ENCODE measurements at regions not wholly inside any gene's neighbourhood (a gene's known extent, or its start where the extent isn't known, plus 50 kb on each side); places are given as distances from the start of the nearest gene placed in this dataset.

DNA sequence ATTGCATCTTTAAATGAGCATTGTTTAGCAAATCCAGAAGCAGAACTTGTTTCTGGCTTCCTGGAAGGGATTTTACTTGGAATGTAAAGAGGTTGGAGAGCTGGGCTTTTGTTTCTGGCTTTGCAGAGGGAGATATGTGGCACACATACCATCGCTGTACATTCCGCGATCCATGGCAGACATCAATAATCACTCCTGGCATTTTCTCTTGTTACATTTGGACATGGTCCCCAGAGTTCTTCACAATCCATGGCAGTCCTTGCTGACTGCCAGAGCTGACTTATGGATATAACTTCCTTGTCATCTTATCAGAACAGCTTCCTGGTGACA is 445.6 kb upstream of the SPRED2 start:
- in situ Hi-C loops (cut with MboI; ENCODE audit: low sequenced_read_pairs in 4 of 4), result no loop called here
- no peak overlapping the region for H3K27ac ChIP-seq

GRCh38 chr2:65877331-65878010 is 445.1 kb upstream of the SPRED2 start:
- H3K4me1 ChIP-seq, result no peaks in the 10 kb centered on the region
- no peaks in the 10 kb centered on the region for H3K9me3 ChIP-seq
- DNase-seq, result no peak
- H3K4me3 ChIP-seq, result no peak overlapping the region
- in situ Hi-C loops (cut with MboI; ENCODE audit: low sequenced_read_pairs in 4 of 4) (no loop called here), intact Hi-C loops (cut with DNase I; ENCODE audit: low total_unique reads) (no loop called here)
- no peaks in the 10 kb centered on the region for H3K27me3 ChIP-seq
- no peak for TF ChIP-seq CTCF (IDR thresholded peaks at IDR 0.05 in 4 of 5, conservative IDR thresholded peaks at IDR 0.05 in 1 of 5)
- TF ChIP-seq POLR2A (IDR thresholded peaks at IDR 0.05), result no peak
- ATAC-seq, result no peak
- no peak overlapping the region for H3K27ac ChIP-seq
- no peaks in the 10 kb centered on the region for H3K36me3 ChIP-seq

More for the DNA sequence above, 445.6 kb upstream of the SPRED2 start:
- H3K4me3 ChIP-seq, result no peak overlapping the region
- intact Hi-C loops (cut with DNase I; ENCODE audit: low total_unique reads), result no loop called here
- no peaks in the 10 kb centered on the region for H3K4me1 ChIP-seq
- no peak for TF ChIP-seq CTCF (IDR thresholded peaks at IDR 0.05 in 4 of 5, conservative IDR thresholded peaks at IDR 0.05 in 1 of 5)
- TF ChIP-seq POLR2A (IDR thresholded peaks at IDR 0.05), result no peak
- no peak for DNase-seq
- no peak for ATAC-seq
- no peaks in the 10 kb centered on the region for H3K36me3 ChIP-seq
- H3K27me3 ChIP-seq, result no peaks in the 10 kb centered on the region
- no peaks in the 10 kb centered on the region for H3K9me3 ChIP-seq

- DNase-seq (no peak), ATAC-seq (no peak)
- H3K36me3 ChIP-seq, result no peaks in the 10 kb centered on the region
- H3K27me3 ChIP-seq, result no peaks in the 10 kb centered on the region
- H3K4me3 ChIP-seq, result no peak overlapping the region
- intact Hi-C loops (cut with DNase I; ENCODE audit: low total_unique reads) (no loop called here), in situ Hi-C loops (cut with MboI; ENCODE audit: low sequenced_read_pairs in 4 of 4) (no loop called here)
- H3K4me1 ChIP-seq, result no peaks in the 10 kb centered on the region
- no peak overlapping the region for H3K27ac ChIP-seq
- no peak for TF ChIP-seq CTCF (IDR thresholded peaks at IDR 0.05 in 4 of 5, conservative IDR thresholded peaks at IDR 0.05 in 1 of 5)
- no peaks in the 10 kb centered on the region for H3K9me3 ChIP-seq
These were observed 443.7 kb upstream of the SPRED2 start for GRCh38 chr2:65876114-65876513.

GRCh38 chr2:65870826-65871225 is 438.4 kb upstream of the SPRED2 start:
- Histone ChIP-seq H3K9me3 (no peaks in the 10 kb centered on the region), H3K4me3 (no peak overlapping the region), H3K4me1 (peaks cover 0 to 6% of the 10 kb centered on the region in 2 donors), H3K36me3 (no peaks in the 10 kb centered on the region), H3K27me3 (peaks cover 0 to 2% (median 0%) of the 10 kb centered on the region in 3 donors), H3K27ac (no peak overlapping the region)
- intact Hi-C loops (cut with DNase I; ENCODE audit: low total_unique reads), result no loop called here
- ATAC-seq (no peak), DNase-seq (no peak)
- in situ Hi-C loops (cut with MboI; ENCODE audit: low sequenced_read_pairs in 4 of 4), result no loop called here
- TF ChIP-seq CTCF (IDR thresholded peaks at IDR 0.05 in 4 of 5, conservative IDR thresholded peaks at IDR 0.05 in 1 of 5), result no peak
- TF ChIP-seq POLR2A (IDR thresholded peaks at IDR 0.05), result no peak

DNA sequence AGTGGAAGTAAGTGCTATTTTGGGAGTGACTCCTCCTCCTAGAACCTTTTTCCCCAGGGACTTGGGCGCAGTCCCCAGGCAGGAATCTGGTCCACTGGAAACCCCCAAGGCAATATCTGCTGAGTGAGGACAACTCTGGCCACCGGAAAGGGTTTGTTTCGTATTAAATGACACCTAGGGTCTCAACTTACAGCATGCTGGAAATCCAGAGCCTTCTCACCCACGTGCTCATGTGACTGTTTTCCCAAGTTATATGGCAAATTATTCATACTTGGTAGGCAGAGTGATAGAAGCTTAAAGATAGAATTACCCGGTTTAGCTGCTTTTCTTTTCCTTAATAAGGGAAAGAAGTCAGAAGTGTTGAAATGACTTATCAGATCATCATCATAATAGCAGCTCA is 436.9 kb upstream of the SPRED2 start:
- in situ Hi-C loops (cut with MboI; ENCODE audit: low sequenced_read_pairs in 4 of 4), result no loop called here
- peaks cover 0 to 6% of the 10 kb centered on the region in 2 donors for H3K4me1 ChIP-seq
- no peaks in the 10 kb centered on the region for H3K9me3 ChIP-seq
- no peaks in the 10 kb centered on the region for H3K36me3 ChIP-seq
- DNase-seq (no peak), ATAC-seq (no peak)
- TF ChIP-seq CTCF (IDR thresholded peaks at IDR 0.05 in 4 of 5, conservative IDR thresholded peaks at IDR 0.05 in 1 of 5) (no peak), POLR2A (IDR thresholded peaks at IDR 0.05) (no peak)
- no peak overlapping the region for H3K4me3 ChIP-seq
- H3K27ac ChIP-seq, result no peak overlapping the region
- peaks cover 0 to 2% (median 0%) of the 10 kb centered on the region in 3 donors for H3K27me3 ChIP-seq
- intact Hi-C loops (cut with DNase I; ENCODE audit: low total_unique reads), result no loop called here
